NCI-H446 (cell line): ENCODE measurements at regions not wholly inside any gene's neighbourhood (a gene's known extent, or its start where the extent isn't known, plus 50 kb on each side); places are given as distances from the start of the nearest gene placed in this dataset.
"Not testable (repeated sequence)": the region's sequence is repeated elsewhere in the genome, so short reads cannot be mapped to it uniquely, and the experiment has no call there.

Experiments
- DNase-seq, 2 experiments: peaks; one replicate each; lab custom pipeline; 2025; lab: John Stamatoyannopoulos, UW

GRCh38 chr6:130715058-130715457 is 112.1 kb upstream of the SMLR1 start:
- no peak for DNase-seq

- DNase-seq: no peak
Observed at GRCh38 chr6:130716466-130716865, 110.7 kb upstream of the SMLR1 start.

- no peak for DNase-seq
Observed at GRCh38 chr6:130717657-130718056, 109.5 kb upstream of the SMLR1 start.

GRCh38 chr6:130720076-130720715 is 107.0 kb upstream of the SMLR1 start:
- DNase-seq: no peak

GRCh38 chr6:130724089-130724488 is 103.1 kb upstream of the SMLR1 start:
- no peak for DNase-seq

- DNase-seq: no peak
Observed at GRCh38 chr6:130725551-130725950, 101.7 kb upstream of the SMLR1 start.

DNA sequence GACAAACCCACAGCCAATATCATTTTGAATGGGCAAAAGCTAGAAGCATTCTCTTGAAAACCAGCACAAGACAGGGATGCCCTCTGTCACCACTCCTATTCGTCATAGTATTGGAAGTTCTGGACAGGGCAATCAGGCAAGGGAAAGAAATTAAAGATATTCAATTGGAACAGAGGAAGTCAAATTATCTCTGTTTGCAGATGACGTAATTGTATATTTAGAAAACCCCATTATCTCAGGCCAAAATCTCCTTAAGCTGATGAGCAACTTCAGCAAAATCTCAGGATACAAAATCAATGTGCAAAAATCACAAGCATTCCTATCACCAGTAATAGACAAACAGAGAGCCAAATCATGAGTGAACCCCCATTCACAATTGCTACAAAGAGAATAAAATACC is 99.1 kb upstream of the SMLR1 start:
- not testable (repeated sequence) for DNase-seq

GRCh38 chr6:130730600-130730999 is 96.6 kb upstream of the SMLR1 start:
- no peak for DNase-seq

- no peak for DNase-seq
Observed at GRCh38 chr6:130734161-130734560, 93.0 kb upstream of the SMLR1 start.

GRCh38 chr6:130740308-130740707 is 86.9 kb upstream of the SMLR1 start:
- DNase-seq: no peak

- no peak for DNase-seq
Observed at GRCh38 chr6:130742131-130742681, 85.0 kb upstream of the SMLR1 start.

- no peak for DNase-seq
Observed at GRCh38 chr6:130743175-130743574, 84.0 kb upstream of the SMLR1 start.

DNA sequence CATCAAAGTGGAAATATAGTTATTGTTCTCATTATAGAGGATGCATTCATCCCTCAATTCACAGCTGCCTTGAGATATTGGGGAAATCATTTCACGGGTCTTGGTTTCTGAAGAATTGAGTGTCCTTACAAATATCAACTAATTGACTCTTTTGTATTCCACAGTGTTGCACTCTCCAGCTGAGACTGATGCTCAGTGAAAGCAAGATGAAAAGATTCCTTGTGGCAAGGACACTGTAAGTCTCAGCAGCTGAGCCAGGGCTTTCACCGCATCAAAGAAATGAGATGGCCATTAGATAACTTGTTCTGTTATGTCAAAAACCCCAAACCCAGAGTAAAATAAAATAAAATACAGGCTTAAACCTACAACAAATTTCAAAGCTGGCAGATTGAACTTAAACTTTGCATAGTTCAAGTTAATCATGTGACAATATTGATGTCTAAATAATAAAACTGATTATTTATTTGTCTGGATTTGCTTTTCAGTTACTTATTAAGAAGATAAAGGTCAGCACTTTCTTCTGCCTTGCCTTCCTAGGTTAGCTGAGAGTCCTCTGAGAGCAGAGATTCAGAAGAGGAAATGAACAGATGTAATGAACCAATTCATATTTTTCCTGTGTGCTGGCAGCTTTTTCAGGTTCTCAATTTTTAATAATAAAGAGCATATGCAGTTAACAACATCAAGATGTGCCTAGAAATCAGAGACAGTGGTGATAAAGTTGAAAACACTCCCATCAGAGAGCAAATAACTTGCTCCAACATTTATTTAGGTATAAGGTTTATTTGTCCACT is 82.4 kb upstream of the SMLR1 start:
- DNase-seq: no peak

GRCh38 chr6:130748041-130748440 is 79.2 kb upstream of the SMLR1 start:
- no peak for DNase-seq

DNA sequence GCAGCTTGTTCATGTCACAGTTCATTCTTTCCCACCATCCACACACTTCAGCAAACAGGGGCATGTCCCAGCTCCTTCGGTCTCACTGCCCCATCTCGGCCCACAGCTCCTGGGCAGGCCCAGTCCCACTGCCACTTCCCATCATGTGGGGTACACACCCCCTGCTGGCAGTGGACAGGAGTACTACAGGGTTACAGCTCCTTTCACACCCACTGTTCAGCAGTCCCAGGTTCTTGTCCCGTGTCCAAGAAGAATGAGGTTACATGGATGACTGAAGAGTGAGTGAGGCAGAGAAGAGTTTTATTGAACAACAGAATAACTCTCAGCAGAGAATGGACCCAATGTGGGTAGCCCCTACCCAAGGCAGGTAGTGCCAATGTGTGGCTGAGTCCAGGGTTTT is 77.8 kb upstream of the SMLR1 start:
- DNase-seq: no peak

- no peak for DNase-seq
Observed at GRCh38 chr6:130752267-130752666, 74.9 kb upstream of the SMLR1 start.

DNA sequence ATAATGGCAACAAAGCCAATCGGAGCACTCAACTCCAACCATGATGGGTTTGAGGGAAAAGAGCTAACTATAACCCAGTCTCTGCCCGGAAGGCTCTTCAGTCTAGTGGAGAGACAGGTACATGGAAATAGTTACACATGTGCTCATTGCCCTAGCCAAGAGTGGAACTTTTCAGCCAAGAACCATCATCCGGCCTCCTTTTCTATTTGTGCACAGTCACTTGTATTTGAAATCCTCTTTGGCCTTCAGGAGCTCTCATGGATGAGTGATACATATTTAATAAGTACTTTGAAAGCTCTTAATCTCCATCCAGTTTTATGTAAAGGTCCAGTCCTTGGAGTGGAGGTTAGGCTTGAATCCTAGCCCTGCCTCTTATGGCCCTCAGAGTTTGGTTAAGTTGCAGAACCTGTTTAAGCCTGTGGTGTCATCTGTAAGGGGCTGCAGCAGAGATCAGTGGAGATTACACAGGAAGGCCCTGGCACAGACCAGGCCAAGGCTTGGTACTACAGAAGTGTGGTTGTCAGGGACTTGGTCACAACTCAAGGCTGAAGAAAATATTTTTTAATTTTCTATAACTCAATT is 72.3 kb upstream of the SMLR1 start:
- DNase-seq: no peak

DNA sequence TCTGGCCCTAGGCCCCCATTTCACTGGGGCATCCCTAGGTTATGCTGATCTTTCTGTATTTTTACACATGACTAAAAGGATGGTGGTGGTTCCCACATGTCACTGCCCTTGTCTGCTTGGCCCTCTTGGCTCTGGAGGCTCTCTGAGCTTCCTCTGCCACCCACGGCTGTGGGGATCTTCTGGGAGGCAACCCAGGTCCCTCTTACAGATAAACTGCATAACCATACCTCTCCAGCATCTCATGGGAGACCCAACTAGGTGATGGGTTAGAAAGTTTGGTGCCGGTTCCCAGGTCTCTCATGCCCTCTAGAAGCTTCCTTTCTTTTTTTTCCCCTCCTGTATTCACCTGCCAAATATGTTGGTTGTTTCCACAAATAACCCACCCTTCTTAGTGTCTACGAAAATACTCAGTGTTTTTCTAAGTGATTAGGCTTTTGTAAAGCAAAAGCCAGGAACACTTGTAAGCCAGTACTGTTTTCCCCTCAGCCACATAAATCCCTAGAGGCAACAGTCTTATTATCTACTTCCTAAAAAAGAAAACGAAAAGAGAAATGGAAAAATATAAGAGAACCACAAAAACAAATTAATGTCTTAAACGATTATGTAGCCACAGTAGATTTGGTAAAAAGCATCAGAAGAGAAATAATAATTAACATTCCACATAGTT is 71.7 kb upstream of the SMLR1 start:
- DNase-seq: no peak

DNA sequence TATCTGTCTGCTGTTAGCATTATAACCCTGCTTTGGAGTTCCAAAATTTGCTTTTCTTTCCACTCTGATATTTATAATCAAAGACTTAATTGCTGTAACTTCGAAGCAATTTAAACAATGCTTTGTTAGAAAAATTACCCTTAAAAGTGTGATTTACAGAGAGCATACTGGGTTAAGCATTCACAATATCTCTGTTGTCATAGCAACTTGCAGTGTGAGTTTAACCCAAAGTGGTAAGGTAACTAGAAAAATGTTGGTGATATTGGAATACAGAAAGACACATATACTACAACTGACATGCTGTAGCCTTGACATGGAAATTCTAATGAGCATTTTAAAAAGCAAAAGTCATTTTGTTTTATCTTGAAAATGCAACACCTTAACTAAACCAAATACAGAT is 70.4 kb upstream of the SMLR1 start:
- no peak for DNase-seq

DNA sequence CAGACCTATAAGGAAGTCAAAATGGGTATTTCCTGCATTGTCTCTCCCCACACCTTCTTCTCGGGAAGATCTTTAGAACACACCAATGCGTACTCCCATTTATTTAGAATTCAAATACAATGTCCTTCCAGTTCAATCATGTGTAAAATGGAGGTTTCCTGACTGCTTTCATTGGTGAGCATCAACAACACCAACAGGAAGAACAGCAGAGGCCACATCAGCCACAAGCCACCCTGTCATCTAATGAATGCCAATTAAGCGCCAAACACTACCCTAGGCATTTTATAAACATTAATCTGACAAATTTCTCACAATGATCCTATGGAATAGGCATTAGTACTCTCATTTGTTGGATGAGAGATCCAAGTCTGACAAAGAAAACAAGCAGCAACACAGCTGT is 68.4 kb upstream of the SMLR1 start:
- DNase-seq: no peak

DNA sequence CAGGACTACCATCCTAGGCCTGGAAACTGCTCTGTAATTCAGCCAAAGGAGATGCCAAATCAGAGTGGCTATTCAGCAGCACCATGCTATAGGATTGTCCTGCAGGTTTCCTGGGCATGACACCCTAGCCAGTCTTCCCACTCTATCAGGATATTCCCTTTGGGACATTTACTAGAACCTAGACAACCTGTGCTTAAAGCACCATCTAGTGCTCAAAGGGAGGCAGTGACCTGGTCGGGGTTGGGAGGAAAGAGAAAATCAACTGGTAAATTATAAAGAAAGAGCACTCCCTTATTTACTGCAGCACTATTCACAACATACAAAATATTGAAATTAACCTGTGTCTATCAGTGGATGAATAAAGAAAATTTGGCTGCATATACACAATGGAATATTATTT is 67.2 kb upstream of the SMLR1 start:
- no peak for DNase-seq

DNA sequence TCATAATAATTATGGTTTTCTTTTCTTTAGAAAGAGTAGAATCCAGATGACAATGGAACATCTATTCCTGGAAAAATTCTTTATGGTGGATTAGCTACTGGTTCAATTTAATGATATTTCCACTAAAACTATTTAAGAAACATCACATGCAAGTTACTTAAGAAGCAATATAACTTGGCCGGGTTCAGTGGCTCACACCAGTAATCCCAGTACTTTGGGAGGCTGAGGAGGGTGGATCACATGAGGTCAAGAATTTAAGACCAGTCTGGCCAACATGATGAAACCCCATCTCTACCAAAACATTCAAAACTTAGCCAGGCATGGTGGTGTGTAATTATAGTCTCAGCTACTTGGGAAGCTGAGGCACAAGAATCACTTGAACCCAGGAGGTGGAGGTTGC is 65.9 kb upstream of the SMLR1 start:
- no peak for DNase-seq
